Lung (tissue), 11 donors: ENCODE measurements at regions not wholly inside any gene's neighbourhood (a gene's known extent, or its start where the extent isn't known, plus 50 kb on each side); places are given as distances from the start of the nearest gene placed in this dataset.

Source experiments
- ATAC-seq: fragments of 200-7000 bp; cut with Tn5 transposase; one replicate; pipeline ENCODE4 v1.9.1; 2020; ENCODE audit warnings: moderate number of reproducible peaks; ENCODE audit not compliant: insufficient read depth, low FRiP score
- DNase-seq, 3 donors: peaks; one replicate each; pipeline ENCODE4 v3.0.0-alpha.2; 2013 to 2017
- H3K27ac ChIP-seq, 2 donors: one replicate each; pipeline ENCODE4 v1.5.1; 2013; ENCODE audit warnings: mild to moderate bottlenecking in 2 of 2, moderate library complexity in 2 of 2, control low read depth in 1 of 2, inconsistent platforms in 1 of 2, low read depth in 1 of 2, low read length in 1 of 2
- H3K27me3 ChIP-seq, 3 donors: one replicate each; pipeline ENCODE4 v1.5.1; 2013; ENCODE audit warnings: low read length in 2 of 3; ENCODE audit not compliant: control insufficient read depth in 3 of 3, insufficient read depth in 3 of 3
- H3K36me3 ChIP-seq, 4 donors: one replicate each; pipeline ENCODE4 v1.5.1; 2013; ENCODE audit warnings: low read length in 4 of 4, mild to moderate bottlenecking in 1 of 4, moderate library complexity in 1 of 4; ENCODE audit not compliant: control insufficient read depth in 4 of 4, insufficient read depth in 4 of 4
- H3K4me1 ChIP-seq, 5 donors: one replicate each; pipeline ENCODE4 v1.5.1; 2013; ENCODE audit warnings: low read length in 5 of 5, mild to moderate bottlenecking in 2 of 5, moderate library complexity in 1 of 5; ENCODE audit not compliant: control insufficient read depth in 5 of 5, insufficient read depth in 5 of 5
- H3K4me3 ChIP-seq: one replicate; pipeline ENCODE4 v1.5.1; 2013; ENCODE audit warnings: mild to moderate bottlenecking, control low read depth, moderate library complexity
- H3K9ac ChIP-seq, 2 donors: one replicate each; pipeline ENCODE4 v1.5.1; 2013; ENCODE audit warnings: low read length in 2 of 2, control low read depth in 1 of 2; ENCODE audit not compliant: insufficient read depth in 1 of 2
- H3K9me3 ChIP-seq, 4 donors: one replicate each; pipeline ENCODE4 v1.5.1; 2013; ENCODE audit warnings: low read length in 3 of 4, mild to moderate bottlenecking in 1 of 4, moderate library complexity in 1 of 4; ENCODE audit not compliant: control insufficient read depth in 4 of 4, insufficient read depth in 3 of 4
- CTCF ChIP-seq: IDR thresholded peaks from 2 replicates; pipeline ENCODE4 v1.5.1; 2012; ENCODE audit warnings: mild to moderate bottlenecking; ENCODE audit errors: control extremely low read depth, extremely low read depth
- WGBS, 2 donors: extraction: QIAGEN DNeasy Blood & Tissue Kit; methylation state at CpG; one replicate each; pipeline ENCODE4 v1.1.7; 2013; 5-methylcytosine and 5-hydroxymethylcytosine counted together
- donor health status: control.
- donor health status: control.
- donor health status: Bipolar disorder and iron deficiency.
- donor health status: healthy.
- donor health status: DM: yes; HTN: yes; CAD: no.

DNA sequence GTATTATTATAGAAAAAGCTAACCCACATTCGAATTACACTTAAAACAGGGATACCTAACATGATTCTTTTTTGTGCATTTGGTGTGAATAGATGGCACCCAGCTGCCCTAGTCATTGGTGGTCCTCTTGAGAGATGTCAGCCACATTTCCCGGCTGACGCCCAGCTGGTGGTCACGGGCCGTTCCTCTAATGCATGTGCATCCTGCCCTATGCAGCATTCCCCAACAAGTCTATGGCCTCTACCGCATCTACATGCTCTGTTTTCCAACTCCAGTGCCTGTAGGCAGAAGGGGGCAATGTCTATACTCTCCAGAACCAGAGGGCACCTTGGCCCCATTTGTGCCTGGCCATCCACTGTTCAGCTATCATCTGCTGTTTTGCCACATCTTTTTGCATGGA, 78.6 kb upstream of the PRICKLE2 start:
- no peaks in the 10 kb centered on the region for H3K9me3 ChIP-seq
- H3K4me3 ChIP-seq, result no peak overlapping the region
- H3K9ac ChIP-seq, result no peak overlapping the region
- no peak for DNase-seq
- no peaks in the 10 kb centered on the region for H3K36me3 ChIP-seq
- ATAC-seq, result no peak
- no peak overlapping the region for H3K27ac ChIP-seq
- peaks cover 0 to 4% (median 0%) of the 10 kb centered on the region in 5 donors for H3K4me1 ChIP-seq
- 92 to 95% methylated on average over 6 of the region's 6 CpGs for WGBS, 2 donors
- no peak for TF ChIP-seq CTCF
- H3K27me3 ChIP-seq, result no peaks in the 10 kb centered on the region

DNA sequence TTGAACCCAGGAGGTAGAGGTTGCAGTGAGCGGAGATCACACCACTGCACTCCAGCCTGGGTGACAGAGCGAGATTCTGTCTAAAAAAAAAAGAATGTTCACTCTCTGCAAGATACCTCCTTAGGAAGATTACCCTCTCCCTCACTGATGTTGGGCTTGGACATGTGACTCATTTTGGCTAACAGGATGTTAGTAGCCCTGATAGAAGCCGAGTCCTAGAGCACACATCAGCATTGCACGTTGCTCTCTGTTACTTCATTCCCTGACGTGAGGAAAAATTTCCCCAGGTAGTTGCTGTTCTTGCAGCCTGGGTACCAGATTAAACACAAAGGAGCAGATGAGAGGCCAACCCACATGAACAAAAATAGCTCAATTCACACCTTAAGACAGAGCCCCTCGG, 78.1 kb upstream of the PRICKLE2 start:
- ATAC-seq (no peak), DNase-seq (no peak)
- no peaks in the 10 kb centered on the region for H3K27me3 ChIP-seq
- no peak overlapping the region for H3K27ac ChIP-seq
- no peak for TF ChIP-seq CTCF
- 93 to 95% methylated on average over 6 of the region's 6 CpGs for WGBS, 2 donors
- peaks cover 0 to 4% (median 0%) of the 10 kb centered on the region in 5 donors for H3K4me1 ChIP-seq
- no peak overlapping the region for H3K9ac ChIP-seq
- no peaks in the 10 kb centered on the region for H3K36me3 ChIP-seq
- H3K4me3 ChIP-seq, result no peak overlapping the region
- no peaks in the 10 kb centered on the region for H3K9me3 ChIP-seq

DNA sequence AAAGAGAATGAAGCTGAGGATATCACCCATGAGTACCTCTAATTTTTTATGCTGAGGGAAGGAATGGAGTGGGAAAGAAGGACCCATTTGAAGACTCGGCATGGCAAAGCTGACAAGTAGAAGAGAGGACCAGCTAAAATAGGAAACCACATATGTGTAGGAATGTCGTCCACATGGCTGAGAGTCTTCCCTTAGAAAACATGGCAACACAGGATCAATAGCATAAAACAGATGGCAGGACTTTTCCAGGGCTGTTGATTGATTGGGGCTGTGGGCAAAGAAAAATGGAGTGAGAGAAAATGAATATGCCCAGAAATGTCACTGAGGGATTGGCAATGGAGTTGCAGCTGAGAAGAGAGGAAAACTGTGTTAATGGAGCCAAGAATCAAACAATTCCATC, 76.2 kb upstream of the PRICKLE2 start:
- 67 to 89% methylated on average over 2 of the region's 2 CpGs for WGBS, 2 donors
- no peak for ATAC-seq
- no peak overlapping the region for H3K9ac ChIP-seq
- H3K9me3 ChIP-seq, result peaks cover 0 to 5% (median 2%) of the 10 kb centered on the region in 4 donors
- H3K36me3 ChIP-seq, result no peaks in the 10 kb centered on the region
- no peak overlapping the region for H3K27ac ChIP-seq
- no peak for TF ChIP-seq CTCF
- H3K4me1 ChIP-seq, result no peaks in the 10 kb centered on the region
- no peak for DNase-seq
- H3K4me3 ChIP-seq, result no peak overlapping the region
- no peaks in the 10 kb centered on the region for H3K27me3 ChIP-seq

GRCh38 chr3:64300790-64301423, 75.6 kb upstream of the PRICKLE2 start:
- DNase-seq, result no peak
- Histone ChIP-seq H3K36me3 (no peaks in the 10 kb centered on the region), H3K27me3 (no peaks in the 10 kb centered on the region), H3K4me1 (no peaks in the 10 kb centered on the region), H3K27ac (no peak overlapping the region), H3K9ac (no peak overlapping the region), H3K4me3 (no peak overlapping the region), H3K9me3 (peaks cover 0 to 5% (median 2%) of the 10 kb centered on the region in 4 donors)
- no peak for ATAC-seq
- WGBS, 2 donors, result 60 to 68% methylated on average over 1 of the region's 1 CpG
- no peak for TF ChIP-seq CTCF
